HL-60 (cell line): ENCODE measurements at regions not wholly inside any gene's neighbourhood (a gene's known extent, or its start where the extent isn't known, plus 50 kb on each side); places are given as distances from the start of the nearest gene placed in this dataset.
A peak's percentile ranks its signal among the peaks of the same experiment; 100 is the strongest.

ENCODE experiments used
- TF ChIP-seq, protein P1 (sequence below): IDR thresholded peaks from one replicate; pipeline ENCODE4 v1.5.1; 2011; ENCODE audit warnings: low read length, control low read depth, inconsistent platforms; ENCODE audit not compliant: insufficient read depth
- TF ChIP-seq, protein P2 (sequence below): IDR thresholded peaks from 2 replicates; pipeline ENCODE4 v1.6.1; 2012; ENCODE audit warnings: low read depth; ENCODE audit not compliant: insufficient replicate concordance

DNA sequence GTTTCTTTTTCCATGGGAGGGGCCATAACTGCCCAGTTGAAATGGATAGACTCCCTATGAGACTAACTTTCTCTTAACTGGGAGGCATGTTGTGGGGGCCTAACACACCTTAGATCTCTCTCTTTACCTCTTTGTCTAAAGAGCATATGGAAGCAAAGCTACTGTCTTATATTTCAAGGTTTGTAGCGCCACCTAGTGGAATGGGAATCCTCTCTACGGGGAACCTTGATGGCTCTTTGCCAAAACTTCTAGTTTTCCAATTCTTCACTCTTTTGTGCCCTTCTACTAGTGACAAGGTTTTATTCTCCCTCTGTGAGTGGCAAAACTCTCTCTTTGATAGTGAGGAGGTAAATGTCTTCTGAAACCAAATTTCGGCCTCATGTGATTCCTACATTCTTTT, 1030.4 kb upstream of the CADM2 start:
- TF ChIP-seq, protein P1, sequence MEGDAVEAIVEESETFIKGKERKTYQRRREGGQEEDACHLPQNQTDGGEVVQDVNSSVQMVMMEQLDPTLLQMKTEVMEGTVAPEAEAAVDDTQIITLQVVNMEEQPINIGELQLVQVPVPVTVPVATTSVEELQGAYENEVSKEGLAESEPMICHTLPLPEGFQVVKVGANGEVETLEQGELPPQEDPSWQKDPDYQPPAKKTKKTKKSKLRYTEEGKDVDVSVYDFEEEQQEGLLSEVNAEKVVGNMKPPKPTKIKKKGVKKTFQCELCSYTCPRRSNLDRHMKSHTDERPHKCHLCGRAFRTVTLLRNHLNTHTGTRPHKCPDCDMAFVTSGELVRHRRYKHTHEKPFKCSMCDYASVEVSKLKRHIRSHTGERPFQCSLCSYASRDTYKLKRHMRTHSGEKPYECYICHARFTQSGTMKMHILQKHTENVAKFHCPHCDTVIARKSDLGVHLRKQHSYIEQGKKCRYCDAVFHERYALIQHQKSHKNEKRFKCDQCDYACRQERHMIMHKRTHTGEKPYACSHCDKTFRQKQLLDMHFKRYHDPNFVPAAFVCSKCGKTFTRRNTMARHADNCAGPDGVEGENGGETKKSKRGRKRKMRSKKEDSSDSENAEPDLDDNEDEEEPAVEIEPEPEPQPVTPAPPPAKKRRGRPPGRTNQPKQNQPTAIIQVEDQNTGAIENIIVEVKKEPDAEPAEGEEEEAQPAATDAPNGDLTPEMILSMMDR = peak; percentile 16
- TF ChIP-seq, protein P2, sequence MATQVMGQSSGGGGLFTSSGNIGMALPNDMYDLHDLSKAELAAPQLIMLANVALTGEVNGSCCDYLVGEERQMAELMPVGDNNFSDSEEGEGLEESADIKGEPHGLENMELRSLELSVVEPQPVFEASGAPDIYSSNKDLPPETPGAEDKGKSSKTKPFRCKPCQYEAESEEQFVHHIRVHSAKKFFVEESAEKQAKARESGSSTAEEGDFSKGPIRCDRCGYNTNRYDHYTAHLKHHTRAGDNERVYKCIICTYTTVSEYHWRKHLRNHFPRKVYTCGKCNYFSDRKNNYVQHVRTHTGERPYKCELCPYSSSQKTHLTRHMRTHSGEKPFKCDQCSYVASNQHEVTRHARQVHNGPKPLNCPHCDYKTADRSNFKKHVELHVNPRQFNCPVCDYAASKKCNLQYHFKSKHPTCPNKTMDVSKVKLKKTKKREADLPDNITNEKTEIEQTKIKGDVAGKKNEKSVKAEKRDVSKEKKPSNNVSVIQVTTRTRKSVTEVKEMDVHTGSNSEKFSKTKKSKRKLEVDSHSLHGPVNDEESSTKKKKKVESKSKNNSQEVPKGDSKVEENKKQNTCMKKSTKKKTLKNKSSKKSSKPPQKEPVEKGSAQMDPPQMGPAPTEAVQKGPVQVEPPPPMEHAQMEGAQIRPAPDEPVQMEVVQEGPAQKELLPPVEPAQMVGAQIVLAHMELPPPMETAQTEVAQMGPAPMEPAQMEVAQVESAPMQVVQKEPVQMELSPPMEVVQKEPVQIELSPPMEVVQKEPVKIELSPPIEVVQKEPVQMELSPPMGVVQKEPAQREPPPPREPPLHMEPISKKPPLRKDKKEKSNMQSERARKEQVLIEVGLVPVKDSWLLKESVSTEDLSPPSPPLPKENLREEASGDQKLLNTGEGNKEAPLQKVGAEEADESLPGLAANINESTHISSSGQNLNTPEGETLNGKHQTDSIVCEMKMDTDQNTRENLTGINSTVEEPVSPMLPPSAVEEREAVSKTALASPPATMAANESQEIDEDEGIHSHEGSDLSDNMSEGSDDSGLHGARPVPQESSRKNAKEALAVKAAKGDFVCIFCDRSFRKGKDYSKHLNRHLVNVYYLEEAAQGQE = no peak
